ENCODE measurements at regions not wholly inside any gene's neighbourhood (a gene's known extent, or its start where the extent isn't known, plus 50 kb on each side); places are given as distances from the start of the nearest gene placed in this dataset.
A peak's percentile ranks its signal among the peaks of the same experiment; 100 is the strongest.

DNA sequence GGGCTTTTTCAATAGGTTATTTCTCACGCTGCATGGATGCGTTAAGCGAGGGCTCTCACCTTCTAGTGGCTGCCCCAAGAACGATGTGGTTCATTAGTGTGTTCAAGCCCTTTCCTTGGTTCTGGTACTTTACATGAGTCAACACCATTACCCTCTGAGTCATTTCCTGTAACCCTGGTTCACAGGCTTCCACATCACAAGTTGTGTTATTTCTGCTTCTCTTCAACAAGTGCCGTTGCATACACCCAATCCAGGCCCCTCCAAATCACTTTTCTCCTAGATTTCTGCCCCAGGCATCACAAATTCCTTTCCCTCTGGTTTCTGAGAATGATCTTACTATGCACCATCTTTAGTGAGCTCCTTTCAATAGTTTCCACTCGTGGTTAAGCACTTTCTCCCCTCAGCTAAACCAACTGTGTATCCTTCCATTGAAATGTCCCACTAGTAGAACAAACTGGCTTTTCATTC, 69.5 kb upstream of the RAD23B start:
- DNase-seq: peak; percentile 41

DNA sequence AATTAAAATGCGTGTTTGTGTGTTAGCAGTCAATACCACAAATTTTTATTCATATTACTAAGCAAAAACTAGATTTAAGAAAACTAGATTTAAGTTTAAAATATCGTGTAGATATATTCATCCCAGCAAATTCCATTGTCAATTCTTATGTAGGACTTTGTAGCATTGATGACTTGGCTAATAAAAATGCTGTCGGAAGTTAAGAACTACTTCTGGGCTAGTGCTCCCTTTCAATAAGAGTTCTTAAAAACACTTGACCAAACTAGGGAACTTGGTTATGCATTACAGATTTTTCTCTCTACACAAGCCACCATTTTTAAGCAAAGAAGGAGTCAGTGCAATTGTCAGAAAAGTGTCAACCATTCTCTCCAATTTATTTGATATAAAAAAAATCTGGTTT, 68.7 kb upstream of the RAD23B start:
- DNase-seq: no peak

DNA sequence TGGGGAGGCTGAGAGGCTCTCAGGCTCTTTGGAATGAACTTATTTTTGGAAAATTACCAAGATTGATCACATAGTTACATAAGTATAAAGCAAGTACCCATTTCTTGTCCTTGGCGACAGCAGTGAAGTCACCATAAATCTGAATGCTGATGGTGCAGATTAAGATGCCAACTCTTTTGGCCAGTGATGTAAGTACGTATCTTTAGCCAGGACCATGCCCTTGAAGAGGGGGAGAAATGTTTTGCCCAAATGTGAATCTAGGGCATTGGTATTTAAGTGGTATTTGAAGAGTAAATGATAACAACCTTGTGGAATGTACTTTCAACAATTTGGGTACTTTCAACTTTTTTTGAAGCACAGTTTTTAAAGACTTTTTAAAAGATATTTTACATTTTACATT, 68.2 kb upstream of the RAD23B start:
- DNase-seq: no peak

DNA sequence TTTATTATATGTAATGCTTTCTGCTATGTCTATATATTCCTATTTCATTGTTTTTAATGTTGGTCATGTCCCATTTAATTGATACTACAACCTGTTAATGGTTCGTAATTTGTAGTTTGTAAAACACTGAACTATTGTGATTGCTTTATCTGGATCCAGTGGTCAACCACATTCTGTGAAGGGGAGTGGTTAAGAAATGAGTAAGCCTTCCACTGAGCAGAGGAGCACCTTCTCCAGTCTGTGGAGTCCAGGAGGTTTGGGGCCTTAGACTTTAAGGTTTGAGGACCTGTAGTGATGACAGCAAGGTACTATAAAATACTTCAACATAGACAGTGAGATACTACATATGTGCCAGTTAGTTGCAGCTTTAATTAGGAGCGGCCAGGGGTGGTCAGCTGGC, 67.7 kb upstream of the RAD23B start:
- DNase-seq: no peak

DNA sequence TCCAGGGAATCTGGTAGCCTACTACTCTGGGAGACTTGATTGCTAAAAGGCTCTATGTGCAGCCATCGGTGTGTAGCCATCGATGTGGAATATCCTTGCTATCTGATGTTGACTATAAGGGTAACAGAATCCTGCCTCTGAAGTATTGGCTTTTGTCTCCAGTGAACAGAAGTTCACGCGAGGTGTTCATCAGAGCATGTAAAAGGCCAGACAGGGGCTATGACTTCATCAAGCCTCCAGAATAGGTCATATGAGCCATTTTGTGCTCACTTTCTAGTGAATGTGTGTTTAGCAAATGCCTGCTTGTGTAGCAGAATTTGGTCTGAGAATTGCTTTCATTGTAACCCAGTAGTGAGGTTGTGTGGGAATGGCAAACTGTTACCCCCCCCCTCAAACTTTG, 66.8 kb upstream of the RAD23B start:
- no peak for DNase-seq

DNA sequence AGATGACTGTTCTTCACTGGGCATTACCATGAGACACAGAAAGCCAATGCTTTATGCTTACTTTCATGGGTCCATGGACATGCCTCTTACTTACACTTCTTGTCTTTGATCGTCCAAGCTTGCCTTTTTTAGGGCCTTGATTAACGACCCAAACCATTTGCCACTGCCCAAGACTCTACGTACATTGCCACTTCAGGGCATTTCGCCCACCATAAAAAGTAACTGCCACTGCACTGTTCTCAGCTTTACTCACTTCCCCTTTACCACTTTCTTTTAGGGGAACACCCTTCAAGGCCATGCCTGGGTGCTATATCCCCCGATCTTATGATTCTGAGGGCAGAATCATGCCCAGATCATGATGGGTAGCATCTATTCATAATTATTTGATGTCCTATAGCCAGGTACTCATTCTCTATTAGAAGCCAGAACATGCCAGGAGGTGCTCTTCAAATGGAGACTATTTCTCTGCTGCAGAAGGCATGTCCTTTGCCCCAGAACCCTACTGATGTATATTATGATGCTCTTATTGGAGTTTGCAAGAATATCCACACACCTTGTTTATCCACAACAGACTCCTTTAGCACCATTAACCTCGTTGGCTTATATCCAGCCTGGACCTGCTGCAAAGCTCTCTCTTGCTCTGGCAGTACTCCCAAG, 64.1 kb upstream of the RAD23B start:
- no peak for DNase-seq

DNA sequence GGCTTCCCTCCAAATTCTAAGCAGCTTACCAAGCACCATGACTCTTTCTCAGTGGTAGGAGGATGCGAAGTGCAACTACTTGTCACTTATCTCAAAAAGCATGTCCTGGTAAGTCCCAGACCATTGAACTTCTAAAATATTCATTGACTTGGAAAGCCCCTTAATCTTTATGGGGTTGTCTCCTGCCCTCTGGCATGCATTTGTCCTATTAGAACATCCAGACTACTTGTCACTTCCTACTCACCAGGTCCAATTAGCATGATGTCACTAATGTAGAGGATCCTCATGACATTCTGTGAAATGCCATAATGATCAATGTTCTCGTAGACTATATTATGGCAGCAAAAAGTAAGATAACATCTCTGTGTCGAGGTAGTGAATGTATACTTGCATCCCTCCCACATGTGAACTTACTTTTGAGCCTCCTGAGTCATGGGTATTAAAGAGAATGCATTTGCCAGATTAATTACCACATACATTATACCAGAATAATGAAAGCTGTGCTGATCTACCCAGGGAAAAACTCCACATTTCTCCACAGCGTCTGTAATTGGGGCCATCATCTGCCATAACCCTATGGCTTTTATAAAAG, 63.5 kb upstream of the RAD23B start:
- no peak for DNase-seq

DNA sequence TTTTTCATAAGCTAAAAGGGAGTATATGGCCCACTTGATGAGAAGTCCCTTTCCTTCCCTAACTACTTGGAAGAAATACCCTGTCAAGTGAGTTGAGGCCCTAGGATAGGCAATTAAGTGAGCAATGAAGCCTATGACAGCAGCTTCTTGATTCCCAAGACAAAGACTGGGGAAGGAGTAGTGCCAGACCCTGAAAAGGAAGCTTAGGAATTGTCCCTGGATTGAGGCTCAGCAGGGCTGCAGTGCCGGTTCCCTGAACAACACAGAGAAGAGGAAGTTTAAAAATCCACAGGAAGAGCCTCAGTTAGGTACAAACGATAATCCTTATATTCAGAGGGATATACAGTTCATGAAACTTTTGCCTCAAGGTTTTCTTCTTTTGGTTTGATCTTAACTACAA, 61.8 kb upstream of the RAD23B start:
- DNase-seq: no peak

DNA sequence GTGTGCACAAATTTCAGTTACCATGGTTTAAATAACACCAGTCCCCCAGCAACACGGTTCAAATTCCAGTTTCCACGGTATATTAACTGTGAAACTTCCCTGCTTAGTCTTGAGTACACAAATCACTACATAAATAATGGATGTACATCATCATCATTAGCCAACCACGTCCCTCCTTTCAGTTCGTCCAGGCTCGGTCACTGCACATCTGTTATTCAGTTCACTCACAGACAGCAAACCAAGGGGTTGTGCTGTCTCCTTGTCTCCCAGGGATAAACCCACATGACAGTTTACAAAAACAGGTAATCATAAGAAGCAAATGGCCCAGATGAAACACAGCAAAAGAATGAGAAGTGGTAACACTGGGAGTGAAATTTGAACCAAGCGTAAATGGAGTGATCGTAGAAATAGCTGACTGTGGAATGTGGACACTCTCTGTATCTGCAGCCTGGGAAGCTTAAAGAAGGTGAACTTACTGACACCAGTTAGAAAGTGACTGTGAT, 61.0 kb upstream of the RAD23B start:
- DNase-seq: no peak

DNA sequence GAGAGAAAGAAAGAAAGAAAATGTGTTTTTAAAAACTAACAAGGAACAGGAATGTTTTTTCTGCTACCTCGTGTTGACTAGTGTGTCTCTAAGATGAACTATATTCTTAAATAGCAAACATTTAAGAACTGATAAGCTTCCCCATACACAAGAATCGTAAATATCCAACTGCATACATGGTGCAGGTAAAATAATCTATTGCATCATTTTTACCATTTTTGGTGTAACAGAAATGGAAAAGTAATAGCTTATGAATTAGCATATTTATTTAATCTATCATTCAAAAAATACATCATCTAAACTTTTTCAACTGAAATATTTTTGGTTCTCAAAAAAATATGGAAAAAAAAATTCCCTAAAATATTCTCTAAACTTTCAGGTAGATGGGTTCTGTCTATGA, 59.7 kb upstream of the RAD23B start:
- no peak for DNase-seq

DNA sequence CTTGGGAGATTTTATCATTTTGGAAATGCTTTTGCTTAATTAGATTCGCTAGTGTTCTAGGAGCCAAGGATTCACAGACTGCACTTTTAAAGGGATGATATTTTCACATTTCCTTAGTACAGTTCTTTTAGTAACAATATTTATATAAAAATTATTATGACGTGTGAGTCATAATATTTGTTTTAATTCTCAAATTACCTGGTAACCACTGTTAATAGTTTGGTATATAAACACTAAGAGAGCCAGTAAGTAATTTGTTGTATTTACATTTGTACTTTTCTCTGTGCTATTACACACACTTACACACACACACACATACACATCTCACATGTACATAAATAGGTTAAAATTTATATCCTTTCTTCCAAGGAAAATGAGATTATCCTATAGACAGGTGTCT, 58.8 kb upstream of the RAD23B start:
- DNase-seq: no peak

DNA sequence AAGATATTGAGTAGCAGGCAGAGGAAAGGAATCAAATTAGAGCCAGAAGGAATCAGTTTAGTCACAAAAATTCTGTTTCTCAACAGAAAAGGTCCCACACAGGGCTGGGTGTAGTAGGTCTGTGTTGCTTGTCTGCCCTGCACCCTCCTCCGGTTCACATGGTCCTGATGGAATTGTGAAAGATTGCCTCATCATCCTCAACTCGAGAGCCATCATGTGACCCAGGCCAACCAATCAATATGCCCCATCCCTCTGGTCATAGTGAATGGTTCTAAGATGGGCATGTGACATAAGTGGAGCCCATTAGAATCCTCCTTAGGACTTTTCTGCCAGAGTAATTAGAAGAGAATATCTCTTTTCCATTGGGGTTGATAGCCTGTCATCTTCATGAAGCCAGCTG, 56.7 kb upstream of the RAD23B start:
- no peak for DNase-seq

DNA sequence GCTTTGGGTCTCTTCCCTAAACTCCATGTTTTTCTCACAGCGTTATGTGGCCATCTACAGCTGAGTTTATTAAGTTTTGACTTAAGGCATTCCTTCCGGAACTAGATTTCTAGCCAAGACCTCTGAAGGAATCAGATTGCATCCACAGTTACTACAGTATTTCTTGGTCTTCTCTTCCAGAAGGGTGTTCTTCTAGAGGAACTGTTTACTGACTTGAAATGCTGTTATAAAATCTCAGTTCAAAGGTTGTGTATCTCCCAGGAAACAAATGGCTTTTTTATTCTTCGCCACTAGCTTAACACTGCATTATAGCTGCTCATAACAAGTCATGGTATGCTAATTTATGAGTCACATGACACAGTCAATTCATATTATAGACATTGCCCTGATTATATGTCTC, 55.3 kb upstream of the RAD23B start:
- no peak for DNase-seq

DNA sequence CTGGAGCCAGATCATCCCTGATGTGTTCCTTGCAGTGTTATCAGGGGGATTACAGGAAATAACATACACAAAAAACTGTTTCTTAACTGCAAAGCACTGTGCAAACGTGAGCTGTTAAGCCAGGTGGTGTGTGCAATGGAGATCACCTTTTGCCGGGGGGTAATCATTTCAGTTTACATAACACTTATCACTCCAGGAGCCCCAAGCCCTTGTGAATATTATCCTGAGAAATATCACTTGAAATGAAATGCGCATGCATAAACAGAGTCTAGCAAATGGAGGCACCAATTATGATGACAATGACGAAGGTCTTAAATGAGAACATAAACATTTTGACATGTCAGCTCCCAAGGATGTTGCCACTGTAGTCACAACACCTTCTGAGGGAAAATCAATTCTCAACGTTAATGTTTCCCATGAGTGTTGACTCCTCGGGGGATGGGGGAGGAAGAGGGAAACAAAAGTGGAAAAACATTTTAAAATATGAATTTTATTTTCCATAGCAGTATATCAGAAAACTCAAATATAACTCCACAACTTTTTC, 54.5 kb upstream of the RAD23B start:
- no peak for DNase-seq

DNA sequence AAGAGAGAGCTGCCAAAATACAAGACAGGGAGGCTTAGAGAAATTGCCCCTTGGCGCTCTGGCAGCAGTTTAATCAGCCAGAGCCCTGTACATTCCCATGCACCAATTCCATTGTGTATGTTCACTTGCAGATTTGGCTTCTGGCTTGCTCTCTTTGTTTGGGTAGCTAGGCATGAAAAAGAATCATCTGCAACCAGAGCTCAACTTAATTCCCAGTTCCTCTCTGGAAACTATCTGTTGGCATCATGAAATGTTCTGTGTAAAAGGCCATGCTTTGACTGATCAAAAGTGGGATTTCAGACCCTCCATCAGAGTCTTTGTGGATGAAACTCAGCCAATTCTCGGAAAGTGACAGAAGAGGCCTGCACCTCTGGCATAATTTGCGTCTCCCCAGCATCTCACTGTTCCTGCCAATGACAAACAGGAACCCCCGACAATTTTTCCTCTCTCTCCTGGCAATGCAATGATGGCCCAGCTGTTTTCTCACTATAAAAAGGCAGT, 53.8 kb upstream of the RAD23B start:
- DNase-seq: no peak
